ENCODE measurements at regions not wholly inside any gene's neighbourhood (a gene's known extent, or its start where the extent isn't known, plus 50 kb on each side); places are given as distances from the start of the nearest gene placed in this dataset.
"Not testable (repeated sequence)": the region's sequence is repeated elsewhere in the genome, so short reads cannot be mapped to it uniquely, and the experiment has no call there.

DNA sequence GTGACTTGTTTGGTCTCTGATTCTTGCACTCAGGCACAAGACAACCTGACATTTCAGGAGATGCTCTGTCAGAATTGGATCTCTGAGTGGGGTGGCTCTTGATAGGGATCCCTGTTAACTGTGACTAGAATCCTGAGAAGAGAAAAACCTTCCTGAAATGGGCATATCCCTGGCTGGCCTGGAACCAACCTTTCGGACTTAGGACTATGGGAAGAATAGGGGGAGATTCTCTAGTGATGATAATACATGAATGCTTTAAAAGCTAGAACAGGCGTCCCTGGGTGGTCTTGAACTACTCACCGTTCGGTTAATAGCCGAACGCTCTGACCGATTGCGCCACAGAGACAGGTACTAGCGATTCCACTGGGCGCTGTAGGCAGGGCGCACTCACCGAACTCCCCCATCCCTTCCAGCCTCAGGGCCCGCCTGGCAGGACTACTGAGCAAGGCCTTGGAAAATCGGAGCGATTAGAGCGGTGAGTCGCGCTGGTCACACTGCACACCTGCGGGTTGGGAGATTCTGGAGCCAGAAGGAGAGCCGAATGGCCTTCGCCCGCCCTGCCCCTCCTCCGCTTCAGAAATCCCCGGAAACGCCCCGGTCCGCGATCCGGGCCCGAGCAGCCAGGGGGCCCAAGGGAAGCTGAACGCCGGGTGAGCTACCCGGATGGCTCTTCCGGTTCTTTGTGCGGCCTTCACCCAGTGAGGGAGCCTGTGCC lies 257.6 kb upstream of the NOTCH2NLA start:
- peak in 2 of 3 donors; percentile 47 for TF ChIP-seq POLR2A (IDR thresholded peaks at IDR 0.05)
- TF ChIP-seq, protein P1, sequence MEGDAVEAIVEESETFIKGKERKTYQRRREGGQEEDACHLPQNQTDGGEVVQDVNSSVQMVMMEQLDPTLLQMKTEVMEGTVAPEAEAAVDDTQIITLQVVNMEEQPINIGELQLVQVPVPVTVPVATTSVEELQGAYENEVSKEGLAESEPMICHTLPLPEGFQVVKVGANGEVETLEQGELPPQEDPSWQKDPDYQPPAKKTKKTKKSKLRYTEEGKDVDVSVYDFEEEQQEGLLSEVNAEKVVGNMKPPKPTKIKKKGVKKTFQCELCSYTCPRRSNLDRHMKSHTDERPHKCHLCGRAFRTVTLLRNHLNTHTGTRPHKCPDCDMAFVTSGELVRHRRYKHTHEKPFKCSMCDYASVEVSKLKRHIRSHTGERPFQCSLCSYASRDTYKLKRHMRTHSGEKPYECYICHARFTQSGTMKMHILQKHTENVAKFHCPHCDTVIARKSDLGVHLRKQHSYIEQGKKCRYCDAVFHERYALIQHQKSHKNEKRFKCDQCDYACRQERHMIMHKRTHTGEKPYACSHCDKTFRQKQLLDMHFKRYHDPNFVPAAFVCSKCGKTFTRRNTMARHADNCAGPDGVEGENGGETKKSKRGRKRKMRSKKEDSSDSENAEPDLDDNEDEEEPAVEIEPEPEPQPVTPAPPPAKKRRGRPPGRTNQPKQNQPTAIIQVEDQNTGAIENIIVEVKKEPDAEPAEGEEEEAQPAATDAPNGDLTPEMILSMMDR (IDR thresholded peaks at IDR 0.05): not testable (repeated sequence)
